Keratinocyte (primary cell): ENCODE measurements at regions not wholly inside any gene's neighbourhood (a gene's known extent, or its start where the extent isn't known, plus 50 kb on each side); places are given as distances from the start of the nearest gene placed in this dataset.

Experiments
- DNase-seq: peaks from one replicate; pipeline ENCODE4 v3.0.0-alpha.2; 2011; ENCODE audit warnings: low read depth, missing footprints, low spot score
- FAIRE-seq: peaks from 2 replicates; lab custom pipeline; 2011; peaks lifted over from hg19 to GRCh38; lab: Jason Lieb, UNC
- H2AFZ ChIP-seq: 2 replicates; pipeline ENCODE4 v1.6.0; 2012; ENCODE audit warnings: low read length, control low read depth, inconsistent platforms; ENCODE audit not compliant: control insufficient read depth
- H3K27ac ChIP-seq: 2 replicates; pipeline ENCODE4 v1.5.1; 2011; ENCODE audit warnings: low read length; ENCODE audit not compliant: control insufficient read depth, insufficient read depth
- H3K27me3 ChIP-seq: 3 replicates; pipeline ENCODE4 v1.6.0; 2011; ENCODE audit warnings: low read length; ENCODE audit not compliant: control insufficient read depth, insufficient read depth; ENCODE audit errors: extremely low read depth
- H3K36me3 ChIP-seq, 2 experiments: 2 replicates in 1 of 2; 3 replicates in 1 of 2; pipeline ENCODE4 v1.5.1; 2011; ENCODE audit warnings: low read length in 2 of 2, mild to moderate bottlenecking in 1 of 2; ENCODE audit not compliant: control insufficient read depth in 2 of 2, insufficient read depth in 2 of 2; ENCODE audit errors: extremely low read depth in 1 of 2
- H3K4me1 ChIP-seq: 3 replicates; pipeline ENCODE4 v1.5.1; 2011; ENCODE audit warnings: low read length; ENCODE audit not compliant: control insufficient read depth, insufficient read depth; ENCODE audit errors: extremely low read depth
- H3K4me2 ChIP-seq: 3 replicates; pipeline ENCODE4 v1.6.0; 2011; ENCODE audit warnings: low read depth, low read length; ENCODE audit not compliant: control insufficient read depth, insufficient read depth; ENCODE audit errors: extremely low read depth
- H3K4me3 ChIP-seq, 3 experiments: fragments of 200-600 bp in 1 of 3; sonication (generic) in 1 of 3; 2 replicates in 2 of 3; 3 replicates in 1 of 3; pipeline ENCODE4 v1.5.1; 2011 to 2016; ENCODE audit warnings: low read length in 3 of 3, mild to moderate bottlenecking in 3 of 3, control low read depth in 2 of 3, inconsistent platforms in 1 of 3, low read depth in 1 of 3, mixed read lengths in 1 of 3, mixed run types in 1 of 3, moderate library complexity in 1 of 3; ENCODE audit not compliant: control insufficient read depth in 2 of 3, insufficient read depth in 2 of 3; ENCODE audit errors: extremely low read depth in 1 of 3
- H3K79me2 ChIP-seq: 2 replicates; pipeline ENCODE4 v1.6.0; 2012; ENCODE audit warnings: low read length; ENCODE audit not compliant: control insufficient read depth, insufficient read depth
- H3K9ac ChIP-seq: 3 replicates; pipeline ENCODE4 v1.6.0; 2011; ENCODE audit warnings: low read length; ENCODE audit not compliant: control insufficient read depth, insufficient read depth; ENCODE audit errors: extremely low read depth
- H3K9me1 ChIP-seq: 3 replicates; pipeline ENCODE4 v1.6.0; 2011; ENCODE audit warnings: low read length; ENCODE audit not compliant: control insufficient read depth, insufficient read depth; ENCODE audit errors: extremely low read depth
- H3K9me3 ChIP-seq: 2 replicates; pipeline ENCODE4 v1.5.1; 2012; ENCODE audit warnings: low read depth, low read length; ENCODE audit not compliant: control insufficient read depth
- H4K20me1 ChIP-seq: 3 replicates; pipeline ENCODE4 v1.6.0; 2011; ENCODE audit warnings: low read length; ENCODE audit not compliant: control insufficient read depth, insufficient read depth; ENCODE audit errors: extremely low read depth
- EZH2 ChIP-seq: IDR thresholded peaks from one replicate; pipeline ENCODE4 v1.6.1; 2012; ENCODE audit warnings: inconsistent platforms, mild to moderate bottlenecking, low read length, moderate library complexity
- dilution Hi-C: fragments of 300-500 bp; cut with MboI; formaldehyde crosslinking; loops from one replicate; pipeline ENCODE4 v1.7.0; 2020; ENCODE audit warnings: low sequenced_read_pairs; ENCODE audit not compliant: extremely low pct_ligation_motif_present
- TF ChIP-seq, protein P1 (sequence below), 3 experiments: IDR thresholded peaks in 1 of 3; conservative IDR thresholded peaks in 1 of 3; optimal IDR thresholded peaks in 1 of 3; 2 replicates in 2 of 3; 3 replicates in 1 of 3; pipeline versions ENCODE3 to v1.5.1; 2011; ENCODE audit warnings: low read length in 3 of 3, mild to moderate bottlenecking in 3 of 3, moderate library complexity in 2 of 3, control low read depth in 1 of 3, inconsistent platforms in 1 of 3; ENCODE audit not compliant: insufficient read depth in 2 of 3; ENCODE audit errors: extremely low read depth in 1 of 3

DNA sequence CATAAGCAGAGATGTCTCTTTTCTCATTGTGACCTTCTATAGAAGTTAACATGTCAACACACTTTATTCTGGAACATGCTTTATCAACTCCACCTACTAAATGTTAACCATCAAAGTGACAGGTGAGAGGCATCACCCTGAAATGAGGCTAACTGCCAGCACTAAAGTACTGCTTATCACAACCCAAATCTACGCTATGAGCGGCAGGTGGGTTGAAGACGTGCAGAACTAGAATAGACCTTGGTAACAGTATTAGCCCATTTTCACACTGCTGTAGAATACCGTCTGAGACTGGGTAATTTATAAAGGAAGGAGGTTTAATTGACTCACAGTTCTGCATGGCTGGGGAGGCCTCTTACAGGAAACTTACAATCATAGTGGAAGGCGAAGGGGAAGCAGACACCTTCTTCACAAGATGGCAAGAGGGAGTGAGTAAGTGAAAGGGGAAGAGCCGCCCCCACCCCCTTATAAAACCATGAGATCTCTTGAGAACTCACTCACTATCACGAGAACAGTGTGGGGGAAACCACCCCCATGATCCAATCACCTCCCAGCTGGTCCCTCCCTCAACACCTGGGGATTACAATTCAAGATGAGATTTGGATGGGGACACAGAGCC, 359.0 kb downstream of the SEC23A start:
- no peaks in the 10 kb centered on the region for H3K36me3 ChIP-seq
- H4K20me1 ChIP-seq: no peaks in the 10 kb centered on the region
- no peaks in the 10 kb centered on the region for H3K4me1 ChIP-seq
- H3K27me3 ChIP-seq: no peaks in the 10 kb centered on the region
- no peak for FAIRE-seq
- DNase-seq: no peak
- no peak overlapping the region for H3K4me2 ChIP-seq
- dilution Hi-C loops: no loop called here
- H3K79me2 ChIP-seq: no peaks in the 10 kb centered on the region
- no peak overlapping the region for H3K4me3 ChIP-seq
- TF ChIP-seq, protein P1, sequence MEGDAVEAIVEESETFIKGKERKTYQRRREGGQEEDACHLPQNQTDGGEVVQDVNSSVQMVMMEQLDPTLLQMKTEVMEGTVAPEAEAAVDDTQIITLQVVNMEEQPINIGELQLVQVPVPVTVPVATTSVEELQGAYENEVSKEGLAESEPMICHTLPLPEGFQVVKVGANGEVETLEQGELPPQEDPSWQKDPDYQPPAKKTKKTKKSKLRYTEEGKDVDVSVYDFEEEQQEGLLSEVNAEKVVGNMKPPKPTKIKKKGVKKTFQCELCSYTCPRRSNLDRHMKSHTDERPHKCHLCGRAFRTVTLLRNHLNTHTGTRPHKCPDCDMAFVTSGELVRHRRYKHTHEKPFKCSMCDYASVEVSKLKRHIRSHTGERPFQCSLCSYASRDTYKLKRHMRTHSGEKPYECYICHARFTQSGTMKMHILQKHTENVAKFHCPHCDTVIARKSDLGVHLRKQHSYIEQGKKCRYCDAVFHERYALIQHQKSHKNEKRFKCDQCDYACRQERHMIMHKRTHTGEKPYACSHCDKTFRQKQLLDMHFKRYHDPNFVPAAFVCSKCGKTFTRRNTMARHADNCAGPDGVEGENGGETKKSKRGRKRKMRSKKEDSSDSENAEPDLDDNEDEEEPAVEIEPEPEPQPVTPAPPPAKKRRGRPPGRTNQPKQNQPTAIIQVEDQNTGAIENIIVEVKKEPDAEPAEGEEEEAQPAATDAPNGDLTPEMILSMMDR (optimal IDR thresholded peaks at IDR 0.05 in 1 of 3, IDR thresholded peaks at IDR 0.05 in 1 of 3, conservative IDR thresholded peaks at IDR 0.05 in 1 of 3; ENCODE audit: extremely low read depth in 1 of 3, insufficient read depth in 2 of 3, low read length in 3 of 3): no peak
- TF ChIP-seq EZH2: no peak
- H3K9me3 ChIP-seq: no peaks in the 10 kb centered on the region
- H3K9ac ChIP-seq: no peak overlapping the region
- no peak overlapping the region for H3K27ac ChIP-seq
- H3K9me1 ChIP-seq: no peaks in the 10 kb centered on the region
- no peak overlapping the region for H2AFZ ChIP-seq

DNA sequence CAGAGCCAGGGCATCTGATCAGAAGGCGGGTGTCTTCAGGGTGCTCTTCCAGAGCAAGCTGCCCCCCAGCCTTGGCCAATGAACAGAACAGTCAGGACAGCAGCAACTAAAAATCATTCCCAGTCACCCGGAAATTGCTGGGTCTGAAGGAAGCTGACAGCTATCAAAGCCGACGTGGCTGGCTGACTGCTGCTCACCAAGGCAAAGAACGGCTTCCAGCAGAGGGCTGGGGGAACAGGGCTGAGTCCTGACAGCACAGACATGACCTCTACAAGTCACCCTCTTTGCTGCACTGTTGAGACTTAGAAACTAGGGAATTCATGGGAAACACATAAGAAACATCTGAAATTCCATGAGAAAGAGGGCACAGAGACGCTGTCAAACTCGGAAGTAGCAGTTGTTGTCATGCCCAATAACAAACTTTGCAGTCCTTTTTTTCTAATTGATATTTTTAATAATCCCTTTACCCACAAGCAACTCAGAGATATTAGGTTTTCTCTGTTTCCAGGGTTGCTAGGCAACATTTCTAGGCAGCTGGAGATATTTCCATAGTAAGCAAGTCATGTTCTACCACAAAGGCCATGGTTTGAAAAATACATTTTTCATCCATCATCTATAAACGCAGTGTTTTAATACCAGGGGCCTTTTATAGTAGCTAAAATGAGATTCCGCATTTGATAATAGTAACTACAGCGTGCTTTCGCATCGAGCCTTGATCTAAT, 365.2 kb downstream of the SEC23A start:
- TF ChIP-seq EZH2: no peak
- TF ChIP-seq, protein P1 (optimal IDR thresholded peaks at IDR 0.05 in 1 of 3, IDR thresholded peaks at IDR 0.05 in 1 of 3, conservative IDR thresholded peaks at IDR 0.05 in 1 of 3; ENCODE audit: extremely low read depth in 1 of 3, insufficient read depth in 2 of 3, low read length in 3 of 3): no peak
- Histone ChIP-seq H2AFZ (no peak overlapping the region), H3K9ac (no peak overlapping the region), H4K20me1 (no peaks in the 10 kb centered on the region), H3K4me3 (no peak overlapping the region), H3K36me3 (no peaks in the 10 kb centered on the region), H3K4me1 (no peaks in the 10 kb centered on the region), H3K79me2 (no peaks in the 10 kb centered on the region), H3K27ac (no peak overlapping the region), H3K9me1 (no peaks in the 10 kb centered on the region), H3K27me3 (no peaks in the 10 kb centered on the region), H3K4me2 (no peak overlapping the region), H3K9me3 (no peaks in the 10 kb centered on the region)
- FAIRE-seq (no peak), DNase-seq (no peak)
- dilution Hi-C loops: no loop called here
